ENCODE measurements at regions not wholly inside any gene's neighbourhood (a gene's known extent, or its start where the extent isn't known, plus 50 kb on each side); places are given as distances from the start of the nearest gene placed in this dataset.

DNA sequence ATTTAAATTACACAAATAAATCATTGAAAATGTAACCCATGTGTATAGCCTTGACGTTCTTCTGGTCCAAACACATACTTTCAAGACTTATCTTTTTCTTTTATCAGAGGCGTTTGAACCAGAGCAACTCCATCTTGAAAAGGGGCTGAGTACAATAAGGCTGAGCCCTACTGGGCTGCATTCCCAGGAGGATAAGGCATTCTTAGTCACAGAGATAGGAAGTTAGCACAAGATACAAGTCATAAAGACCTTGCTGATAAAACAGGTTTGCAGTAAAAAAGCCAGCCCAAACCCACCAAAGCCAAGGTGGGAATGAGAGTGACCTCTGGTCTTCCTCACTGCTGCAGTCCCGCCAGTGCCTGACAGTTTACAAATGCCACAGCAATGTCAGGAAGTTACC, 101.0 kb upstream of the IGSF10 start:
- TF ChIP-seq AGO1 (IDR thresholded peaks at IDR 0.05; ENCODE audit: low read depth, low read length, poor library complexity, severe bottlenecking) (no peak), ZNF557 (CRISPR knock-in tag; IDR thresholded peaks at IDR 0.05) (no peak), ZBTB1 (CRISPR knock-in tag; IDR thresholded peaks at IDR 0.05; ENCODE audit: borderline replicate concordance) (no peak), ZNF24 (IDR thresholded peaks at IDR 0.05) (no peak), TAF1 (CRISPR knock-in tag; IDR thresholded peaks at IDR 0.05) (no peak), SIN3B (IDR thresholded peaks at IDR 0.05; ENCODE audit: low read length) (no peak), MAFG (CRISPR knock-in tag; IDR thresholded peaks at IDR 0.05) (no peak), RXRA (CRISPR knock-in tag; IDR thresholded peaks at IDR 0.05) (no peak), ZFX (CRISPR knock-in tag; IDR thresholded peaks at IDR 0.05; ENCODE audit: low read depth) (no peak)
- TF ChIP-seq, protein P1, sequence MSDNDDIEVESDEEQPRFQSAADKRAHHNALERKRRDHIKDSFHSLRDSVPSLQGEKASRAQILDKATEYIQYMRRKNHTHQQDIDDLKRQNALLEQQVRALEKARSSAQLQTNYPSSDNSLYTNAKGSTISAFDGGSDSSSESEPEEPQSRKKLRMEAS (IDR thresholded peaks at IDR 0.05): no peak

All from HepG2 (cell line).